PC-3 (cell line): ENCODE measurements at regions not wholly inside any gene's neighbourhood (a gene's known extent, or its start where the extent isn't known, plus 50 kb on each side); places are given as distances from the start of the nearest gene placed in this dataset.
A peak's percentile ranks its signal among the peaks of the same experiment; 100 is the strongest.

Source experiments
- ATAC-seq: fragments of 200-7000 bp; cut with Tn5 transposase; 2 replicates; pipeline ENCODE4 v1.9.1; 2020; ENCODE audit warnings: mild to moderate bottlenecking, moderate library complexity
- BruUV-seq: library from RNA; stranded (reverse); fragments of 400-500 nt; replicated peaks from 2 replicates; lab custom pipeline; 2021; lab: Mats Ljungman, UMichigan
- CTCF ChIA-PET: fragments of 300-600 bp; sonication (Branson Sonifier 250); formaldehyde crosslinking; loops from one replicate; lab custom pipeline; 2022; ENCODE audit warnings: antibody characterized with exemption; lab: Charles Lee
- POLR2A ChIA-PET: fragments of 300-600 bp; sonication (Branson Sonifier 250); formaldehyde crosslinking; loops from one replicate; lab custom pipeline; 2022; ENCODE audit warnings: antibody characterized with exemption; ENCODE audit not compliant: unreplicated experiment; lab: Charles Lee
- DNase-seq: peaks from one replicate; pipeline ENCODE4 v3.0.0-alpha.2; 2015
- H2AFZ ChIP-seq: fragments of 300-600 bp; sonication (generic); 2 replicates; pipeline ENCODE4 v1.6.0; 2016; ENCODE audit warnings: antibody characterized with exemption, low read length
- H3F3A ChIP-seq: fragments of 300-600 bp; sonication (generic); one replicate; pipeline ENCODE4 v1.6.0; 2017; ENCODE audit warnings: antibody characterized with exemption, low read length, control low read depth, mild to moderate bottlenecking; ENCODE audit not compliant: unreplicated experiment
- H3K27ac ChIP-seq: fragments of 300-600 bp; sonication (generic); 2 replicates; pipeline ENCODE4 v1.5.1; 2016; ENCODE audit warnings: mild to moderate bottlenecking, low read length
- H3K27me3 ChIP-seq: fragments of 300-600 bp; sonication (generic); 2 replicates; pipeline ENCODE4 v1.6.1; 2016; ENCODE audit warnings: low read length, mixed read lengths
- H3K36me3 ChIP-seq: fragments of 300-600 bp; sonication (generic); 2 replicates; pipeline ENCODE4 v1.6.1; 2016; ENCODE audit warnings: low read depth, mixed run types, low read length, mixed read lengths
- H3K4me1 ChIP-seq: fragments of 300-600 bp; sonication (generic); 2 replicates; pipeline ENCODE4 v1.5.1; 2016; ENCODE audit warnings: low read length; ENCODE audit not compliant: insufficient read depth
- H3K4me2 ChIP-seq: fragments of 300-600 bp; sonication (generic); 2 replicates; pipeline ENCODE4 v1.6.0; 2016; ENCODE audit warnings: low read length
- H3K4me3 ChIP-seq: fragments of 300-600 bp; sonication (generic); 2 replicates; pipeline ENCODE4 v1.5.1; 2016; ENCODE audit warnings: mild to moderate bottlenecking, low read length, mixed read lengths
- H3K79me2 ChIP-seq: fragments of 300-600 bp; sonication (generic); 2 replicates; pipeline ENCODE4 v1.6.1; 2017; ENCODE audit warnings: low read length, mixed read lengths
- H3K9ac ChIP-seq: fragments of 300-600 bp; sonication (generic); 2 replicates; pipeline ENCODE4 v1.6.0; 2016; ENCODE audit warnings: mild to moderate bottlenecking, low read length
- H3K9me2 ChIP-seq: fragments of 300-600 bp; sonication (generic); replicated peaks from 2 replicates; pipeline ENCODE4 v1.6.1; 2016; ENCODE audit warnings: mixed run types, low read length, mixed read lengths
- H3K9me3 ChIP-seq: fragments of 300-600 bp; sonication (generic); 2 replicates; pipeline ENCODE4 v1.6.1; 2016; ENCODE audit warnings: low read length, mixed read lengths
- H4K20me1 ChIP-seq: fragments of 300-600 bp; sonication (generic); 2 replicates; pipeline ENCODE4 v1.6.1; 2016; ENCODE audit warnings: low read length, mixed read lengths
- EZH2 ChIP-seq: fragments of 300-600 bp; sonication (generic); IDR thresholded peaks from one replicate; pipeline ENCODE4 v1.6.1; 2017; ENCODE audit warnings: antibody characterized with exemption, mild to moderate bottlenecking, low read length; ENCODE audit not compliant: unreplicated experiment
- EZH2phosphoT487 ChIP-seq: fragments of 300-600 bp; sonication (generic); IDR thresholded peaks from 2 replicates; pipeline ENCODE4 v1.6.1; 2018; ENCODE audit warnings: mild to moderate bottlenecking, antibody characterized with exemption, low read length, borderline replicate concordance
- intact Hi-C: fragments of 100-400 bp; cut with micrococcal nuclease; formaldehyde crosslinking; loops from 2 replicates; pipeline ENCODE4 v1.9.0; 2023
- TF ChIP-seq, protein P1 (sequence below): fragments of 300-600 bp; sonication (generic); conservative IDR thresholded peaks from 2 replicates; pipeline ENCODE4 v1.5.1; 2017; ENCODE audit warnings: antibody characterized with exemption, low read depth, mild to moderate bottlenecking, low read length

DNA sequence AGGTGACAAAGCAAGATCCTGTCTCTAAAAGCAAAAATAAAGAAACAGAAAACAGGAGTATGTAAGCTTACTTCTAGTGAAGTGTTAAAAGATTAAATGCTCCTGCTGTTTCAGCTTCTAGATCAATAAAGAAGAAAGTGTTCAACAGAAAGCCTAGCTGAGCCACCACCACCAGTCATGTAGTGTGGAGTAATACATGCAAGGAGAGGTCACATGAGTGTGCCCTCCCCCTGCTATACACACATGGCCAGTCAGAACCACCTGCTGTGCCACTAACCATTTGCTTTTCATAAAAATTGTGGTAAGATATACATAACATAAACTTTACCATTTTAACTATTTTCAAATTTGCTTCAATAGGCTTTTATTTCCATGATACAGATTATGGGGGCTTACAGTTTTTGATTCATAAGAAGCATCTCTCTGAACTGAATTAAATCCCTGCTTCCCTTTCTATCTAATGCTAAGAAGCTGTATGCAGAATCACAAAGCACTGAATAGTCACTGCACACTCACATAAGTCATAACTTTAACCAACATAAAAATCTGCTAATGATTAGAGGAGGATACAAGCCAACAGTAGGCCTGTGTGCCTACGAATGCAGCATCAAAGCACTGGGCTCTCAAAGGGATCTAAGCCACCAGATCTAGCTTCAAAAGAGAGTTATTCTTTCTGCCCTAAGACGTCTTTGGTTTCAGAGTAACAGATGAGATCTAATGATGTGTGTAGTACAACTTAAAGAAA lies 515.5 kb downstream of the C12orf50 start:
- POLR2A ChIA-PET, result no interaction called here
- no peak overlapping the region for H2AFZ ChIP-seq
- BruUV-seq, result no TSS peak

GRCh38 chr12:87511371-87511770 lies 517.8 kb downstream of the C12orf50 start:
- H3K9me2 ChIP-seq, result no peaks in the 10 kb centered on the region
- no peaks in the 10 kb centered on the region for H3K27me3 ChIP-seq
- peaks cover 20% of the 10 kb centered on the region for H3K4me1 ChIP-seq
- H3K79me2 ChIP-seq, result no peaks in the 10 kb centered on the region
- no peak for DNase-seq
- no TSS peak for BruUV-seq
- ChIA-PET CTCF (no interaction called here), POLR2A (no interaction called here)
- intact Hi-C loops, result no loop called here
- H3K4me3 ChIP-seq, result no peak overlapping the region
- TF ChIP-seq EZH2phosphoT487 (no peak), EZH2 (no peak)
- TF ChIP-seq, protein P1, sequence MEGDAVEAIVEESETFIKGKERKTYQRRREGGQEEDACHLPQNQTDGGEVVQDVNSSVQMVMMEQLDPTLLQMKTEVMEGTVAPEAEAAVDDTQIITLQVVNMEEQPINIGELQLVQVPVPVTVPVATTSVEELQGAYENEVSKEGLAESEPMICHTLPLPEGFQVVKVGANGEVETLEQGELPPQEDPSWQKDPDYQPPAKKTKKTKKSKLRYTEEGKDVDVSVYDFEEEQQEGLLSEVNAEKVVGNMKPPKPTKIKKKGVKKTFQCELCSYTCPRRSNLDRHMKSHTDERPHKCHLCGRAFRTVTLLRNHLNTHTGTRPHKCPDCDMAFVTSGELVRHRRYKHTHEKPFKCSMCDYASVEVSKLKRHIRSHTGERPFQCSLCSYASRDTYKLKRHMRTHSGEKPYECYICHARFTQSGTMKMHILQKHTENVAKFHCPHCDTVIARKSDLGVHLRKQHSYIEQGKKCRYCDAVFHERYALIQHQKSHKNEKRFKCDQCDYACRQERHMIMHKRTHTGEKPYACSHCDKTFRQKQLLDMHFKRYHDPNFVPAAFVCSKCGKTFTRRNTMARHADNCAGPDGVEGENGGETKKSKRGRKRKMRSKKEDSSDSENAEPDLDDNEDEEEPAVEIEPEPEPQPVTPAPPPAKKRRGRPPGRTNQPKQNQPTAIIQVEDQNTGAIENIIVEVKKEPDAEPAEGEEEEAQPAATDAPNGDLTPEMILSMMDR, result no peak
- H3K36me3 ChIP-seq, result no peaks in the 10 kb centered on the region
- no peak overlapping the region for H3K9ac ChIP-seq
- no peaks in the 10 kb centered on the region for H4K20me1 ChIP-seq
- H3K4me2 ChIP-seq, result no peak overlapping the region
- ATAC-seq, result no peak
- H3K27ac ChIP-seq, result no peak overlapping the region
- H3F3A ChIP-seq, result no peaks in the 10 kb centered on the region
- H2AFZ ChIP-seq, result no peak overlapping the region
- H3K9me3 ChIP-seq, result no peaks in the 10 kb centered on the region

More for the DNA sequence above, 515.5 kb downstream of the C12orf50 start:
- no peaks in the 10 kb centered on the region for H3F3A ChIP-seq
- H3K36me3 ChIP-seq, result no peaks in the 10 kb centered on the region
- no peaks in the 10 kb centered on the region for H3K9me2 ChIP-seq
- no peaks in the 10 kb centered on the region for H3K9me3 ChIP-seq
- TF ChIP-seq EZH2phosphoT487 (no peak), EZH2 (no peak)
- TF ChIP-seq, protein P1, result no peak
- H3K79me2 ChIP-seq, result no peaks in the 10 kb centered on the region
- H3K27me3 ChIP-seq, result no peaks in the 10 kb centered on the region
- intact Hi-C loops, result no loop called here
- H3K9ac ChIP-seq, result no peak overlapping the region
- no peaks in the 10 kb centered on the region for H4K20me1 ChIP-seq
- H3K4me2 ChIP-seq, result no peak overlapping the region
- peaks cover 19% of the 10 kb centered on the region for H3K4me1 ChIP-seq
- DNase-seq, result no peak
- no peak for ATAC-seq
- no peak overlapping the region for H3K27ac ChIP-seq
- CTCF ChIA-PET, result no interaction called here
- no peak overlapping the region for H3K4me3 ChIP-seq

DNA sequence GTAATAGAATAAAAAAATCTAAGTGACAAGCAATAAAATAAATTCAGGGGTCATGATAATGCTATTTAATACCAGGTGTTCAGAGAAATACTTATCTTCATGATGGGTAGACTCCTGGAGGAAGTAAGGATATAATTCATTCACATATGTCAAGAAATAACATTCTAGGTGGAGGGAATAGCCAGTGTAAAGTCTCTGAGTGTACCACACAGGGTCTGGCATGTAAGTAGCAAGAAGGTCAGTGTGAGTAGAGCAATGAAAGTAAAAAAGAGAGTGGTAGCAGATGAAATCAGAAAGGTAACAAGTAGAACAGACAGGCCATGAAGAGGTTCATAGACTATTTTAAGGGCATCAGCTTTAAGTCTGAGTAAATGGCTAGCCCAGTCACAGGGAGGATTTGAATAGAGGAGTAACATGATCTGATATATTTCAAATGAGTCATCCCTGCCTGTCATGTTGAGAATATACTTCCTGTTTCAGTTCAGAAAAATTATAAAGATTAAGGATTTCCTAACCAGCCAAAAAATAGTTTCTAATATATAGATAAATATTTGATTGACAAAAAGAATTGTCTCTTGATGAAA lies 519.9 kb downstream of the C12orf50 start:
- Histone ChIP-seq H3F3A (no peaks in the 10 kb centered on the region), H3K27ac (peak overlapping the region; percentile 10; the same call in 1 of the 2 replicates), H3K36me3 (no peaks in the 10 kb centered on the region), H3K9me3 (no peaks in the 10 kb centered on the region), H3K79me2 (no peaks in the 10 kb centered on the region), H3K4me1 (peaks cover 20% of the 10 kb centered on the region), H3K4me2 (peak overlapping the region; percentile 5; the same call in 1 of the 2 replicates), H2AFZ (no peak overlapping the region), H3K9ac (no peak overlapping the region), H3K4me3 (no peak overlapping the region), H3K27me3 (no peaks in the 10 kb centered on the region), H4K20me1 (no peaks in the 10 kb centered on the region), H3K9me2 (no peaks in the 10 kb centered on the region)
- POLR2A ChIA-PET, result no interaction called here
- TF ChIP-seq EZH2 (no peak), EZH2phosphoT487 (no peak)
- TF ChIP-seq, protein P1, result no peak
- CTCF ChIA-PET, result no interaction called here
- DNase-seq (peak; percentile 82), ATAC-seq (peak; percentile 97)
- BruUV-seq, result no TSS peak
- intact Hi-C loops, result no loop called here
